OCI-LY1 (cell line): ENCODE measurements at regions not wholly inside any gene's neighbourhood (a gene's known extent, or its start where the extent isn't known, plus 50 kb on each side); places are given as distances from the start of the nearest gene placed in this dataset.
"Not testable (repeated sequence)": the region's sequence is repeated elsewhere in the genome, so short reads cannot be mapped to it uniquely, and the experiment has no call there.

ENCODE experiments used
- H2AFZ ChIP-seq: fragments of 200-600 bp; sonication (generic), shearing (Covaris generic); 2 replicates; pipeline ENCODE4 v1.6.0; 2014; ENCODE audit warnings: antibody characterized with exemption, mild to moderate bottlenecking, low read length
- H3F3A ChIP-seq: fragments of 200-600 bp; sonication (generic), shearing (Covaris generic); 2 replicates; pipeline ENCODE4 v1.6.0; 2014; ENCODE audit warnings: mild to moderate bottlenecking, antibody characterized with exemption, low read length, moderate library complexity; ENCODE audit not compliant: insufficient read depth
- H3K27ac ChIP-seq: fragments of 200-600 bp; sonication (generic); 2 replicates; pipeline ENCODE4 v1.5.1; 2014; ENCODE audit warnings: low read length, mixed run types, mild to moderate bottlenecking, low read depth; ENCODE audit not compliant: poor library complexity, severe bottlenecking
- H3K27me3 ChIP-seq: fragments of 200-600 bp; sonication (generic); 2 replicates; pipeline ENCODE4 v1.6.0; 2014; ENCODE audit warnings: antibody characterized with exemption, mild to moderate bottlenecking, low read length, moderate library complexity; ENCODE audit not compliant: insufficient read depth
- H3K36me3 ChIP-seq: fragments of 200-600 bp; sonication (generic); 2 replicates; pipeline ENCODE4 v1.6.1; 2014; ENCODE audit warnings: mild to moderate bottlenecking, antibody characterized with exemption, low read length, moderate library complexity, mixed read lengths; ENCODE audit not compliant: insufficient read depth
- H3K4me1 ChIP-seq: fragments of 200-600 bp; sonication (generic); 2 replicates; pipeline ENCODE4 v1.5.1; 2014; ENCODE audit warnings: mild to moderate bottlenecking, low read length, moderate library complexity; ENCODE audit not compliant: insufficient read depth, severe bottlenecking
- H3K4me2 ChIP-seq: fragments of 200-600 bp; sonication (generic), shearing (Covaris generic); 2 replicates; pipeline ENCODE4 v1.6.1; 2014; ENCODE audit warnings: low read length
- H3K4me3 ChIP-seq: fragments of 200-600 bp; sonication (generic); 2 replicates; pipeline ENCODE4 v1.5.1; 2014; ENCODE audit warnings: low read length, low read depth, mild to moderate bottlenecking, mixed read lengths; ENCODE audit not compliant: poor library complexity, severe bottlenecking
- H3K79me2 ChIP-seq: fragments of 200-600 bp; shearing (Covaris generic); 2 replicates; pipeline ENCODE4 v1.6.1; 2016; ENCODE audit warnings: mixed run types, low read length, mixed read lengths; ENCODE audit not compliant: insufficient read depth
- H3K9ac ChIP-seq: fragments of 200-600 bp; sonication (generic), shearing (Covaris generic); 2 replicates; pipeline ENCODE4 v1.6.1; 2014; ENCODE audit warnings: mild to moderate bottlenecking, low read length, mixed read lengths
- H3K9me2 ChIP-seq: fragments of 200-600 bp; sonication (generic), shearing (Covaris generic); 2 replicates; pipeline ENCODE4 v1.6.1; 2014; ENCODE audit warnings: low read depth, mild to moderate bottlenecking, low read length, mixed read lengths
- H3K9me3 ChIP-seq: fragments of 200-600 bp; shearing (Covaris generic); 2 replicates; pipeline ENCODE4 v1.6.1; 2014; ENCODE audit warnings: low read length, mixed read lengths
- H4K20me1 ChIP-seq: fragments of 200-600 bp; sonication (generic), shearing (Covaris generic); 2 replicates; pipeline ENCODE4 v1.6.0; 2016; ENCODE audit warnings: mild to moderate bottlenecking, low read length; ENCODE audit not compliant: insufficient read depth
- CTCF ChIP-seq: fragments of 200-600 bp; sonication (generic), shearing (Covaris generic); IDR thresholded peaks from 2 replicates; pipeline ENCODE4 v1.5.1; 2017; ENCODE audit warnings: mild to moderate bottlenecking, antibody characterized with exemption, low read length, moderate library complexity, mixed read lengths
- EZH2 ChIP-seq: fragments of 200-600 bp; sonication (generic), shearing (Covaris generic); IDR thresholded peaks from 2 replicates; pipeline ENCODE4 v1.8.0; 2017; ENCODE audit warnings: borderline replicate concordance, mixed run types, mild to moderate bottlenecking, antibody characterized with exemption, low read length, moderate library complexity, mixed read lengths

- H3K79me2 ChIP-seq, result no peaks in the 10 kb centered on the region
- H3K4me1 ChIP-seq, result no peaks in the 10 kb centered on the region
- H3K27me3 ChIP-seq, result no peaks in the 10 kb centered on the region
- TF ChIP-seq EZH2 (no peak), CTCF (no peak)
- no peak overlapping the region for H3K9ac ChIP-seq
- no peaks in the 10 kb centered on the region for H3K36me3 ChIP-seq
- H3K9me2 ChIP-seq, result no peaks in the 10 kb centered on the region
- no peaks in the 10 kb centered on the region for H3F3A ChIP-seq
- no peak overlapping the region for H2AFZ ChIP-seq
- no peaks in the 10 kb centered on the region for H4K20me1 ChIP-seq
- H3K4me2 ChIP-seq, result no peak overlapping the region
- H3K4me3 ChIP-seq, result no peak overlapping the region
- H3K27ac ChIP-seq, result no peak overlapping the region
- no peaks in the 10 kb centered on the region for H3K9me3 ChIP-seq
These were observed 291.1 kb upstream of the NFIA start for GRCh38 chr1:60791226-60791625.

- H3K27ac ChIP-seq, H3K36me3 ChIP-seq, H3K9me2 ChIP-seq, H3K4me3 ChIP-seq, H3K9ac ChIP-seq, H4K20me1 ChIP-seq, H3K4me1 ChIP-seq, H2AFZ ChIP-seq, H3K9me3 ChIP-seq, H3K27me3 ChIP-seq, H3F3A ChIP-seq, H3K79me2 ChIP-seq, H3K4me2 ChIP-seq: not testable (repeated sequence)
These were observed 309.3 kb upstream of the NFIA start for GRCh38 chr1:60773099-60773498.

GRCh38 chr1:60769082-60769481, 313.3 kb upstream of the NFIA start:
- no peaks in the 10 kb centered on the region for H4K20me1 ChIP-seq
- no peaks in the 10 kb centered on the region for H3K79me2 ChIP-seq
- H3K27me3 ChIP-seq, result no peaks in the 10 kb centered on the region
- no peak for TF ChIP-seq CTCF
- no peak for TF ChIP-seq EZH2
- no peaks in the 10 kb centered on the region for H3K9me2 ChIP-seq
- H3K4me1 ChIP-seq, result no peaks in the 10 kb centered on the region
- H3K9ac ChIP-seq, result no peak overlapping the region
- no peak overlapping the region for H3K4me2 ChIP-seq
- no peaks in the 10 kb centered on the region for H3K9me3 ChIP-seq
- H3K36me3 ChIP-seq, result no peaks in the 10 kb centered on the region
- H2AFZ ChIP-seq, result no peak overlapping the region
- H3F3A ChIP-seq, result no peaks in the 10 kb centered on the region
- no peak overlapping the region for H3K4me3 ChIP-seq
- H3K27ac ChIP-seq, result no peak overlapping the region

GRCh38 chr1:60765204-60765603, 317.2 kb upstream of the NFIA start:
- H3F3A ChIP-seq, result no peaks in the 10 kb centered on the region
- H2AFZ ChIP-seq, result no peak overlapping the region
- no peaks in the 10 kb centered on the region for H3K27me3 ChIP-seq
- H3K36me3 ChIP-seq, result no peaks in the 10 kb centered on the region
- H3K9me2 ChIP-seq, result no peaks in the 10 kb centered on the region
- no peaks in the 10 kb centered on the region for H3K79me2 ChIP-seq
- H3K4me3 ChIP-seq, result no peak overlapping the region
- H3K4me2 ChIP-seq, result no peak overlapping the region
- H3K4me1 ChIP-seq, result no peaks in the 10 kb centered on the region
- TF ChIP-seq CTCF (peak; percentile 78), EZH2 (no peak)
- H3K9me3 ChIP-seq, result no peaks in the 10 kb centered on the region
- no peak overlapping the region for H3K27ac ChIP-seq
- H3K9ac ChIP-seq, result no peak overlapping the region
- H4K20me1 ChIP-seq, result no peaks in the 10 kb centered on the region
